ENCODE measurements at regions not wholly inside any gene's neighbourhood (a gene's known extent, or its start where the extent isn't known, plus 50 kb on each side); places are given as distances from the start of the nearest gene placed in this dataset.

DNA sequence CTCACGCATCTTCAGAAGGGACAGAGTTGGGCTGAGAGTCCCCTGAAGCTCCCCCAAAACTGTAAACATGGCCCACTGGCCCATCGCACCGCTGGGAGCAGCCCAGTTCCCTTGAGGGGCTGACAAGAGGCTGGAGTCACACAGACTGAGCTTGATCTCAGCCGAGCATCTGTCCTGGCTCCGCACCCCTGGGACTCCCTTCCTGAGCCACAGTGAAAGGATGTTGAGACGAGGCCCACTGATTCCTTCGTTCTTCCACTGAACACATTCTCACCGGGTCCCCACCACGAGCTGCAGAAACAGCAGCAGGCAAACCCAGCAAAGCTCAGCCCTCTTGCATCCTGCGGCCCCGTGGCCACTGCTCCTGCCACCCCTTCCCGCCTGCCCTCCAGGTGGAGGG, 145.9 kb upstream of the CIBAR2 start:
- peak; percentile 24 for DNase-seq

GRCh38 chr16:85258629-85259028, 146.4 kb upstream of the CIBAR2 start:
- peak; percentile 50 for DNase-seq

GRCh38 chr16:85259115-85259831, 147.0 kb upstream of the CIBAR2 start:
- peak; percentile 86 for DNase-seq

DNA sequence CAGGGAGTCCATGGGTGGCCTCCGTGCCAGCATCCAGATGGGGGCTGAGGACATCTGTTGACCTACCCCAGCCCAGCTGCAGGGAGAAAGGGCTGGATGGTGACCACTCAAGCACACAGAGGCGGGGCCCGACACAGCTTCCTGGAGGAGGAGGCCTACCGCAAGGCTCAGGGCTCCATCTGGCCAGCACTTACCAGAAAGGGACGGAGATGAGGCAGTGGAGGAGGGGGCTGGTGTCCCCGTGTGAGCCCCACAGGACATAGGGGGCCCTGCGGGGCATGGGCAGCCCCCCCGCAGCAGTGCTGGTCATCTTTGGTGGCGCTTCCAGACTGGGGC, 147.5 kb upstream of the CIBAR2 start:
- peak; percentile 86 for DNase-seq

DNA sequence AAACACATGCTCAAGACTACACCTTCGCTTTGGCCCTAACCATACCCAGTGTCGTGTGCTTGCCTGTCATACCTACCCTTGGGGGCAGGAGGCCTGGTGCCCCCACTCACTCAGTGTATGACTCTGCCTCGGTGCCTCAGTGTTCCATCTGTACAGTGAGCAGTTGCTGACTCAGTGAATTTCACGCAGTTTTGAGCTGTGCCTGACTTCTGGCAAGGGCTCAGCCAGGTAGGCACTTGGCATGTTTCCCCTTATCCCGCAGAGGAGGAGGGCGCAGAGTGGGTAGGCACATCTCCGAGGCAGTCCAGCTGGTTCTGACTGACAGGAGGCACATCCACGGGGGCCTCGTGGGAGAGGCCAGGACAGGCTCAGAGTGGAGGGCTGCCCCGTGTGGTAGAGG, 148.9 kb upstream of the CIBAR2 start:
- DNase-seq = no peak

DNA sequence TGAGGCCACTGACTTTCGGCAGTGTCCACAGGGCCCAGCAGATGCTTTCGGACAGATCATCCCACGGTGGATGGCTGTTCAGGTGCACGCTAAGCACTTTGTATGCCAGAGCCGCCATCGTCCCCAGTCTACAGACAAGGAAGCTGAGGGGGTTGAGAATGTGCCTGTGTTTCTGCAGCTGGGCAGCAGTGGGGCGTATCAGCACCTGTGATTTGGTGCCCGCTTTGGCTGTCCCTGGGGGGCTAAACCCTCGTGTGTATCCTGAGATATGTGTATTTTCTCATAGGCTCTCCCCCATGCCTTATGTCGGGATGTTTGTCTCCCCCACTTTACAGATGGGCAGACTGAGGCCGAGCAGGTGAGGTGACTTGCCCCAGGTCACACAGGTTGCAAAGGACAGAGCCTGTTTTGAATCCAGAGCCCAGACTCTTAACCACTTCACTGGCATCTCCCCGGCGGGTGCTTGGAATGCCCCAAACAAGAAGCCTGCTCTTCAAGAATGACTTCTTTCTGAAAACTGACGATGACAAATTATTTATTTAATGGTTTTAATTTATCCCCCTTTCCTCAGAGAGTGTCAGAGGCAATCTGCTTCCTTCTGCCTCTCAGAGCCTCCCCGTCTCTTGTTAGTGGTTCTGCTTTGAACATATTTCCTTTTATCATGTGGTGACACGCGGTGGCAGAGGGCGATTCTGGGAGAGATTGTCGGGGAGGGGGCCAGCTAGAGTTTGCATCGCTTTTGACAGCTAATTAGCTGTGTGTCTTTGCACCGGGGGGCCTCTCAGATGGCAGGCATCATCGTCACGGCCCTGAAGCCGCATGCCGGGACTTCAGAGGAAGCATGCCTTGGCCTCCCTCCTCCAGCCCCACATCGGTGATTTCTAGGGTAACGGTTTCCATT, 149.6 kb upstream of the CIBAR2 start:
- no peak for DNase-seq

- peak; percentile 39 for DNase-seq
Measured at GRCh38 chr16:85262558-85263238, 150.4 kb upstream of the CIBAR2 start.

- DNase-seq = no peak
Measured at GRCh38 chr16:85263239-85263585, 150.9 kb upstream of the CIBAR2 start.

GRCh38 chr16:85264752-85265151, 152.5 kb upstream of the CIBAR2 start:
- no peak for DNase-seq

- DNase-seq = no peak
Measured at GRCh38 chr16:85265161-85265784, 153.0 kb upstream of the CIBAR2 start.

GRCh38 chr16:85265810-85266209, 153.5 kb upstream of the CIBAR2 start:
- no peak for DNase-seq

DNA sequence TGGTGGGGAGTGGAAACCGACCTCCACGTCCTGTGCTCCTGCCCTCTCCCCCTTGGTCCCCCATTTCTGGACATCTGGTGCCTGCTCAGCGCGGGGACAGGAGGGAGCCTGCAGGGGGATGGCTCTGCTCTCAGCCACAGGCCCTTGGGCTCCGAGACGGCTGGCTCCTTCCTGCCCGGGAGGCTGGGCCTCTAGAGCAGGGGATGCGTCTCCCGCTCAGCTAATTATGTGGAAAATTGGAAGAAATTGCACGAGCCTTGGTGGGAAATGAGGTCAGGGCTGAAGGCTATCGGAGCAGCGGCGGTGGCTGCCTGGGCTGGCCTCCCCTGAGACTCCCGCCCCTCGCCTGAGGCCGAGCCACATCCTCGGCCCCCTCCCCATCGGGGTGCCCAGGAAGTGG, 154.6 kb upstream of the CIBAR2 start:
- DNase-seq = peak; percentile 46

GRCh38 chr16:85267414-85267945, 155.2 kb upstream of the CIBAR2 start:
- no peak for DNase-seq

DNA sequence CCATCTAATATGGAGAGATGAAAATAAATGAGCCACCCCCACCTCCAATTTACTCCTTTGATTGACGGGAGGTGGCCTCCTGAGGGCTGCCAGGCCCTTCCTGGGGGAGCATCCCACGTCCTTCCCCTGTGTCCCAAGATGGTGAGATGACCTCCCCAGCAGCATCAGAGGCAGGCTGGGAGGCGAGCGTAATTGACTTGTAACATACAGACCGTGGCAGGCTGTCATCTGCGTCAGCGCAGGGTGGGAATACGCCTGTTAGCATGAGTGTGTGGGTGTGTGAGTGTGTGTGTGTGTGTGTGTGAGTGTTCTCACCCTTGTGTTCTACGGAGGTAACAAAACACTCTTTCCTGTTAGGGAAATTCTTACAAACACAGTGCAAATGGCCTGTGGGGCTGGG, 156.9 kb upstream of the CIBAR2 start:
- DNase-seq = no peak

DNA sequence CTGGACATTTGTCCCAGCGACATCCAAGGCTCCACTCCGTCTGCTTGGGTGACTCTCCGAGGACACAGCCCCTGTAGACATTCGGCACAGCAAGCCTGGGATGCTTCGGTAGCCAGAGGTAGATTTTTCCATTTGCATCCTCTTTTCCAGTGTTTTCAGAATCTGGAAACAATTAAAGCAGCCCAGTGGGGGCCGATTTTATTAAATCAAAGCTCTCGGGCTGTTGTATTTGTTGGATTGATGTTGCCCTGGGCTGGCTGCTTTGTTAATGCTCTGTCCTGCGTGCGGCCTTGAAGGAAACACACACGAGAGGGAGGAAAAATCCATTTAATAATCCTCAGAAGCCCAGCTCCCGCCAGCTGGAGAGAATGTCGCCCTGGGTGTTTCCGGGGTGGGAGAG, 158.1 kb upstream of the CIBAR2 start:
- DNase-seq = peak; percentile 45

GRCh38 chr16:85271198-85271597, 158.9 kb upstream of the CIBAR2 start:
- no peak for DNase-seq

GRCh38 chr16:85273293-85273692, 161.0 kb upstream of the CIBAR2 start:
- DNase-seq = no peak

GRCh38 chr16:85274501-85274900, 162.2 kb upstream of the CIBAR2 start:
- DNase-seq = no peak

- no peak for DNase-seq
Measured at GRCh38 chr16:85274924-85275323, 162.7 kb upstream of the CIBAR2 start.

DNA sequence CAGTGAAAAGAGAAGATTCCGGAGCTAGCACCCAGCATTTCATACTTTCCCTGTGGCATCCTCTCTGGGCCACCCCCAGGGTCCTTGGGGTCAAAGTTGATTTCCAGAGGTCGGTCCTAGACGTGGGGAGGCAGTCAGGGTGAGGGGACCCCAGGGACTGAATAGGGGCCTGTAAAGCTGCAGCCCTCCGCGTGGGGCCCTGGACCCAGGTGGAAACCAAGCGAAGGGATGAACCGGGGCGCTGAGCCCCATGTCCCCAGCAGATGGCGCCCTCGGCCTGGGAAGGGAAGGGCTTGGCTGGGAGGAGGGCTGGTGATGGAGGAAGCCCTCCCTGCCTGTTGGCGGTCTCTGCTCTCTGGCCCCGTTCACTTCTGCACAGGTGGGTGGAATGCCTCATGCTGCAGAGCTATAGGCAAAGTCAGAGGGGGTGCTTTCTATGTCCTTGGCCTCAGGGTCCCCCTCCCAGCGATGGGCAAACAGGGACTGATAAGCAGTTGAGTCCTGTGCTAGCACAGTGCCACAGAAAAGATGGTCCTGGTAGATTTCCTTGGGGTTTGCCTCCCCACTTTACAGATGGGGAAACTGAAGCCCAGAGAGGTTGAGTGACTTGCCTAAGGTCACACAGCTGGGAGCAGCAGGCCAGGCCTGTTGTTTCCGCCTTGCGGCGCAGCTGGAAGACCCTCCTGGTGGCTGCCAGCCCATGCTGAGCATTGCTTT, 163.4 kb upstream of the CIBAR2 start:
- DNase-seq = peak; percentile 74

DNA sequence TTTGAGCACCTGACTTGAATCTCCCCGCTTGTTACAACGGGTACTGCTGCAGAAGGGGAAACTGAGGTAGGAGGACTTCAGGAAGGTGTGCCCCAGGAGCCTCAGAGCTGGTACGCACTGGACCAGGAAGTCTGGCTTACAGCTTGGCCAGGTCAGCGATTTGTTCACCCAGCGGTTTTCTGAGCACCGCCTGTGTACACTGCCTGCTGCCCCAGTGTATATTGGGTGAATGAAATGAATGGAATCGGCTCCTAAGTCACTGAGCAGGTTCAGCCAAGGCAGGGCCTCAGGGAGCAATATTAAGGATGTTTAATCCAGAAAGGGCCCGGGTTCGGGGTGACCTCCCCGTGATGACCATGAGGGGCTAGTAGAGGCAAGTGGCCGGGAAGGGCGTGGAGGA, 164.0 kb upstream of the CIBAR2 start:
- DNase-seq = no peak

DNA sequence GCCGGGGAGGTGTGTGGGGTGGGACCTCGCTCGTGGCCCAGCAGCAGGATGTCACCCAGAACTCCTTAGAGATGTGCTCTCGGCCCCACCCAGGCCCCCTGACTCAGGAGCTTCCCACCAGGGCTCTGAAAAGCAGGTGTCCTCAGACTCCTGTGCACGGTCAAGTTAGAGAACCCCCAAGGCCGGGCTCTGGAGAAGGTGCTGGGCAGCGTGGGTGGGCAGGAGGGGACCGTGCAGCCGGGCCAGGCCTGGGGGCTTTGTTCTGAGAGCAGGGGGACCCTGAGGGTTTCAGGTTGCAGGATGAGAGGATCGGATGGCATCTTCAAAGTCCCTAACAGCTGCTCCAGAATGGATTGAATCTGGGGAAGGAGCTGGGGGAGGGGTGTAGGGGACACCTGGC, 164.4 kb upstream of the CIBAR2 start:
- DNase-seq = no peak

- DNase-seq = no peak
Measured at GRCh38 chr16:85278839-85279238, 166.6 kb upstream of the CIBAR2 start.
